SU-DHL-6 (cell line): ENCODE measurements at regions not wholly inside any gene's neighbourhood (a gene's known extent, or its start where the extent isn't known, plus 50 kb on each side); places are given as distances from the start of the nearest gene placed in this dataset.

Experiments used
- H2AFZ ChIP-seq: fragments of 200-600 bp; sonication (generic); 2 replicates; pipeline ENCODE4 v1.6.1; 2014; ENCODE audit warnings: low read depth, mild to moderate bottlenecking, moderate library complexity, mixed read lengths, antibody characterized with exemption, low read length; ENCODE audit not compliant: severe bottlenecking
- H3F3A ChIP-seq: fragments of 200-600 bp; shearing (Covaris generic); 2 replicates; pipeline ENCODE4 v1.6.0; 2016; ENCODE audit warnings: antibody characterized with exemption, mild to moderate bottlenecking; ENCODE audit not compliant: insufficient read depth
- H3K27ac ChIP-seq: fragments of 200-600 bp; sonication (generic); 2 replicates; pipeline ENCODE4 v1.5.1; 2016; ENCODE audit warnings: low read depth, mild to moderate bottlenecking, low read length, moderate library complexity, mixed read lengths
- H3K27me3 ChIP-seq: fragments of 200-600 bp; sonication (generic), shearing (Covaris generic); 2 replicates; pipeline ENCODE4 v1.6.0; 2014; ENCODE audit warnings: mild to moderate bottlenecking, low read length
- H3K36me3 ChIP-seq: fragments of 200-600 bp; sonication (generic); 2 replicates; pipeline ENCODE4 v1.6.1; 2014; ENCODE audit warnings: mild to moderate bottlenecking, low read length, mixed read lengths
- H3K4me2 ChIP-seq: fragments of 300-600, 200-600 bp; shearing (Covaris generic), sonication (generic); 2 replicates; pipeline ENCODE4 v1.6.0; 2014; ENCODE audit warnings: low read length, low read depth, mild to moderate bottlenecking; ENCODE audit not compliant: poor library complexity, severe bottlenecking
- H3K4me3 ChIP-seq: fragments of 200-600 bp; sonication (generic); 2 replicates; pipeline ENCODE4 v1.5.1; 2014; ENCODE audit warnings: antibody characterized with exemption, low read length, mild to moderate bottlenecking, mixed read lengths; ENCODE audit not compliant: insufficient read depth, poor library complexity, severe bottlenecking
- H3K79me2 ChIP-seq: fragments of 200-600 bp; sonication (generic); 2 replicates; pipeline ENCODE4 v1.6.1; 2014; ENCODE audit warnings: mild to moderate bottlenecking, low read length, moderate library complexity; ENCODE audit not compliant: insufficient read depth
- H3K9ac ChIP-seq: fragments of 200-600 bp; sonication (generic); 2 replicates; pipeline ENCODE4 v1.7.0; 2014; ENCODE audit warnings: mild to moderate bottlenecking, low read length
- H3K9me2 ChIP-seq: fragments of 200-600 bp; sonication (generic); replicated peaks from 2 replicates; pipeline ENCODE4 v1.6.1; 2014; ENCODE audit warnings: low read length; ENCODE audit not compliant: insufficient read depth
- H3K9me3 ChIP-seq: fragments of 200-600 bp; sonication (generic); 2 replicates; pipeline ENCODE4 v1.6.1; 2014; ENCODE audit warnings: low read length, mixed read lengths; ENCODE audit not compliant: insufficient read depth
- H4K20me1 ChIP-seq: fragments of 200-600 bp; sonication (generic); 2 replicates; pipeline ENCODE4 v1.6.1; 2014; ENCODE audit warnings: low read depth, mild to moderate bottlenecking, antibody characterized with exemption, low read length, moderate library complexity, mixed read lengths
- EZH2phosphoT487 ChIP-seq: fragments of 200-600 bp; sonication (generic), shearing (Covaris generic); conservative IDR thresholded peaks from 2 replicates; pipeline ENCODE4 v1.6.1; 2018; ENCODE audit warnings: mild to moderate bottlenecking, antibody characterized with exemption, low read length, moderate library complexity, mixed read lengths
- TF ChIP-seq, protein P1 (sequence below): fragments of 200-600 bp; sonication (generic); IDR thresholded peaks from one replicate; pipeline ENCODE4 v1.5.1; 2017; ENCODE audit warnings: antibody characterized with exemption, mild to moderate bottlenecking, low read length, moderate library complexity; ENCODE audit not compliant: insufficient read depth, poor library complexity, severe bottlenecking

DNA sequence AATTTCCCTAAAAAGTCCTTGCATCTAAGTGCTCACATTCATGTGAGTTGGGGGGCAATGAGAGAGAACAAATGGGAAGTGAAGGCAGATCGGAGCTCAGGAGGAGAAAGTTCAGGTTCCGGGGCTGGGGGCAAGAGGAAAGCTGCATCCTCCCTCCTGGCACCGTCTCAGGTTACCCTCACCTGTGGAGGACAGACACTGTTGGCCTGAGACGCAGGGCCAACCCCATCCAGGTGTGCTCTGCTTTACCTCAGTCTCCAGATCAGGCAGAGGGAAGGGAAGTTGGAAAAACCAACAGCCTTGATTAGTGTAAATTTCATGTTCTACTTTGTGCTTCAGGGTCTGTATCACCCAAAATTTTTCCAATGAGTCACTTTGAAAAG, 146.9 kb downstream of the TRIM29 start:
- Histone ChIP-seq H4K20me1 (no peaks in the 10 kb centered on the region), H3K9me2 (no peaks in the 10 kb centered on the region), H3F3A (no peaks in the 10 kb centered on the region), H3K9me3 (no peaks in the 10 kb centered on the region), H3K36me3 (no peaks in the 10 kb centered on the region), H3K79me2 (no peaks in the 10 kb centered on the region), H3K27me3 (no peaks in the 10 kb centered on the region), H3K4me3 (no peak overlapping the region), H3K4me2 (no peak overlapping the region), H3K27ac (no peak overlapping the region), H3K9ac (no peak overlapping the region), H2AFZ (no peak overlapping the region)
- TF ChIP-seq, protein P1, sequence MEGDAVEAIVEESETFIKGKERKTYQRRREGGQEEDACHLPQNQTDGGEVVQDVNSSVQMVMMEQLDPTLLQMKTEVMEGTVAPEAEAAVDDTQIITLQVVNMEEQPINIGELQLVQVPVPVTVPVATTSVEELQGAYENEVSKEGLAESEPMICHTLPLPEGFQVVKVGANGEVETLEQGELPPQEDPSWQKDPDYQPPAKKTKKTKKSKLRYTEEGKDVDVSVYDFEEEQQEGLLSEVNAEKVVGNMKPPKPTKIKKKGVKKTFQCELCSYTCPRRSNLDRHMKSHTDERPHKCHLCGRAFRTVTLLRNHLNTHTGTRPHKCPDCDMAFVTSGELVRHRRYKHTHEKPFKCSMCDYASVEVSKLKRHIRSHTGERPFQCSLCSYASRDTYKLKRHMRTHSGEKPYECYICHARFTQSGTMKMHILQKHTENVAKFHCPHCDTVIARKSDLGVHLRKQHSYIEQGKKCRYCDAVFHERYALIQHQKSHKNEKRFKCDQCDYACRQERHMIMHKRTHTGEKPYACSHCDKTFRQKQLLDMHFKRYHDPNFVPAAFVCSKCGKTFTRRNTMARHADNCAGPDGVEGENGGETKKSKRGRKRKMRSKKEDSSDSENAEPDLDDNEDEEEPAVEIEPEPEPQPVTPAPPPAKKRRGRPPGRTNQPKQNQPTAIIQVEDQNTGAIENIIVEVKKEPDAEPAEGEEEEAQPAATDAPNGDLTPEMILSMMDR: no peak

DNA sequence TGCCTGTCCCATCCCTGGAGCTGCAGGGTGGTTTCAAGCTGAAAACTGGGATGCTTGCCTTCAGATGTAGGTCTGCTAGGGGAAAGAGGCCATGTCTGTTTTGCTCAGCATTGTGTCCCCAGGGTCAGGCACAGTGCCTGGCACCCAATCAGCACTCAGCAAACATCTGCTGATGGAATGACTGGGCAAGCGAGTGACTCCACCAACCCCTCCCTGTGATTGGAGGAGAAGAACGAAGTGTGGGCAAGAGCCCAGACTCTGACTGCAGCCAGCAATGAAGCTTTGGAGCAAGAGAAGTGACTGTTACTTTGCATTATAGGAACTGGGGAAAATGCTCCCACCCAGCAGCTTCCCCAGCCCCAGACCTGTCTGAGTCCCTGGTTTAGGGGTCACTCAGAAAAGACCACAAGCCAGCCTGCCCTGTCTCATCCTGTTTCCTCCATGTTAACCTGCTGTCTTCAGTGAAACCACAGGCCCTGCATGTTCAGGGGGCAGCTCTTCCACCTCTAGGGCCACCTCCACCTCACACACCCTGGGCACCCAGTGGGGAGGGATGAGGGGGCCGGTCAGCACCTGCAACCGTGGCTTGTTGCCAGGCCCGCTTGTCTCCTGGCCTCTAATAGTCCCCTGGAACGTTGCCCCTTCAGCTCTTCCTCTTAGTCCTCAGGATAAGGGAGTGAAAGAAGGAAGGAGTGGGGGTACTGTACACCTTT, 147.4 kb downstream of the TRIM29 start:
- no peaks in the 10 kb centered on the region for H3K79me2 ChIP-seq

DNA sequence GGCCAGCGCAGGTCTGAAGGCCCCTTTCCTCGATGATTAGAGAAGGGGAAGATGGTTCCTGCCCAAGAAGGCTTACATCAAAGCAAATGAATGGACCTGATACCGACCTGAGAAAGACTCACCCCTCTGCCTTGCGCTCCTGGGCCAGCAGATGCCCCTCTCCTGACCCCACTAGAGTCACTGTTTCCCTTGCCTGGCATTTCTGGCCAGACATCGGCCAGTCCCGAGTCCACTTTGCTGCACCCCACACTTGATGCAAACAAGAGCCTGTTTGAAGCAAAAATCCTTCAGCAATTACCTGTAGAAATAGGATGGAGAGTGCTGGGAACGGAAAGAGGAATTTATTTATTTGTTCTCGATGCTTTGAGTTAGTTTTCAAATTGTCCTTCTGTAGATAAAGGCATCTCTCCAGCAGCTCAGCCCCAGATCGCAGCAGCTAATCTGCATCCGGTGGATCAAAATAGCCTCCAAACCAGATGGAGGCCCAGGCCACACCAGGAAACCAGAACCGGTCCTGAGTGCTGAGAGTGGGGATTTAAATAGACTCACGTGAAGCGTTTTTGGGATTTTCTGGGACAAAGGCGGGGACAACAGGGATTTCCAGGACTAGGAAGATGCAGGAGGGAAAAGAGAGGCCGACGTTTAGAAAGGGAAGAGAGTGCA, 148.6 kb downstream of the TRIM29 start:
- no peak overlapping the region for H2AFZ ChIP-seq
- H3K27ac ChIP-seq: no peak overlapping the region
- no peaks in the 10 kb centered on the region for H4K20me1 ChIP-seq
- H3K36me3 ChIP-seq: no peaks in the 10 kb centered on the region
- no peaks in the 10 kb centered on the region for H3F3A ChIP-seq
- TF ChIP-seq, protein P1: no peak
- TF ChIP-seq EZH2phosphoT487: no peak
- H3K9me2 ChIP-seq: no peaks in the 10 kb centered on the region
- no peaks in the 10 kb centered on the region for H3K9me3 ChIP-seq
- H3K27me3 ChIP-seq: no peaks in the 10 kb centered on the region
- no peak overlapping the region for H3K4me2 ChIP-seq
- no peaks in the 10 kb centered on the region for H3K79me2 ChIP-seq
- H3K4me3 ChIP-seq: no peak overlapping the region
- H3K9ac ChIP-seq: no peak overlapping the region

More for the DNA sequence above, 147.4 kb downstream of the TRIM29 start:
- H3K9me2 ChIP-seq: no peaks in the 10 kb centered on the region
- H3K9me3 ChIP-seq: no peaks in the 10 kb centered on the region
- no peak overlapping the region for H3K4me3 ChIP-seq
- H4K20me1 ChIP-seq: no peaks in the 10 kb centered on the region
- H3K27me3 ChIP-seq: no peaks in the 10 kb centered on the region
- no peak overlapping the region for H3K4me2 ChIP-seq
- H2AFZ ChIP-seq: no peak overlapping the region
- no peak overlapping the region for H3K27ac ChIP-seq
- H3F3A ChIP-seq: no peaks in the 10 kb centered on the region
- TF ChIP-seq, protein P1: no peak
- TF ChIP-seq EZH2phosphoT487: no peak
- H3K36me3 ChIP-seq: no peaks in the 10 kb centered on the region
- H3K9ac ChIP-seq: no peak overlapping the region
